HepG2 (cell line): ENCODE measurements at regions not wholly inside any gene's neighbourhood (a gene's known extent, or its start where the extent isn't known, plus 50 kb on each side); places are given as distances from the start of the nearest gene placed in this dataset.

Source experiments
- ATAC-seq: fragments of 200-7000 bp; cut with Tn5 transposase; 3 replicates; pipeline ENCODE4 v1.9.1; 2020; ENCODE audit warnings: mild to moderate bottlenecking, moderate library complexity
- BruUV-seq: library from RNA; stranded (reverse); fragments of 400-500 nt; replicated peaks from 2 replicates; lab custom pipeline; 2021; lab: Mats Ljungman, UMichigan
- CTCF ChIA-PET: fragments of 300-600 bp; formaldehyde crosslinking; extraction: SDS; loops from one replicate; lab custom pipeline; 2021; ENCODE audit warnings: low total read pairs, inconsistent platforms, low intra/inter-chr PET ratio; lab: Yijun Ruan, JAX
- POLR2A ChIA-PET: fragments of 350-600 bp; sonication (Branson Sonifier 250); formaldehyde crosslinking; loops from one replicate; lab custom pipeline; 2020; ENCODE audit warnings: antibody characterized with exemption, inconsistent platforms; lab: Yijun Ruan, JAX
- DNase-seq: peaks from one replicate; pipeline ENCODE4 v3.0.0-alpha.2; 2015; ENCODE audit warnings: low spot score
- FAIRE-seq: peaks from 3 replicates; lab custom pipeline; 2011; peaks lifted over from hg19 to GRCh38; lab: Jason Lieb, UNC
- H2AFZ ChIP-seq: one replicate; pipeline ENCODE4 v1.6.1; 2011; ENCODE audit warnings: low read length, inconsistent platforms
- H3K27ac ChIP-seq: fragments of 300-600 bp; 3 replicates; pipeline ENCODE4 v1.8.0; 2011; ENCODE audit warnings: mixed run types, mild to moderate bottlenecking, mixed read lengths, low read length, inconsistent platforms; ENCODE audit not compliant: insufficient read depth; ENCODE audit errors: extremely low read length
- H3K27me3 ChIP-seq, 2 experiments: fragments of 200-600 bp in 1 of 2; 2 replicates in 1 of 2; 3 replicates in 1 of 2; pipeline versions ENCODE4 v1.6.0 to v1.8.0; 2011; ENCODE audit warnings: low read length in 2 of 2, mild to moderate bottlenecking in 2 of 2, moderate library complexity in 2 of 2, inconsistent platforms in 1 of 2; ENCODE audit not compliant: insufficient read depth in 2 of 2, control insufficient read depth in 1 of 2
- H3K36me3 ChIP-seq, 2 experiments: fragments of 200-600 bp in 1 of 2; replicated peaks in 1 of 2; 2 replicates in 1 of 2; 3 replicates in 1 of 2; pipeline versions ENCODE4 v1.5.1 to v1.8.0; 2011; ENCODE audit warnings: low read length in 2 of 2, inconsistent platforms in 1 of 2; ENCODE audit not compliant: insufficient read depth in 2 of 2, control insufficient read depth in 1 of 2
- H3K4me1 ChIP-seq: 2 replicates; pipeline ENCODE4 v1.5.1; 2012; ENCODE audit warnings: low read length, inconsistent platforms; ENCODE audit not compliant: insufficient read depth
- H3K4me2 ChIP-seq: 2 replicates; pipeline ENCODE4 v1.6.0; 2011; ENCODE audit warnings: low read depth, low read length, inconsistent platforms
- H3K4me3 ChIP-seq, 3 experiments: fragments of 200-600 bp in 1 of 3; sonication (generic), shearing (Covaris generic) in 1 of 3; replicated peaks in 1 of 3; 2 replicates each; pipeline ENCODE4 v1.5.1; 2011 to 2016; ENCODE audit warnings: low read length in 3 of 3, inconsistent platforms in 2 of 3, low read depth in 2 of 3, mild to moderate bottlenecking in 2 of 3, control low read depth in 1 of 3, mixed read lengths in 1 of 3; ENCODE audit not compliant: insufficient read depth in 1 of 3
- H3K79me2 ChIP-seq: one replicate; pipeline ENCODE4 v1.6.1; 2011; ENCODE audit warnings: low read length, inconsistent platforms; ENCODE audit not compliant: insufficient read depth
- H3K9ac ChIP-seq: 2 replicates; pipeline ENCODE4 v1.6.0; 2011; ENCODE audit warnings: mild to moderate bottlenecking, low read depth, low read length, inconsistent platforms; ENCODE audit not compliant: insufficient read depth
- H3K9me3 ChIP-seq: 2 replicates; pipeline ENCODE4 v1.5.1; 2012; ENCODE audit warnings: mild to moderate bottlenecking, low read length
- H4K20me1 ChIP-seq: 2 replicates; pipeline ENCODE4 v1.6.0; 2011; ENCODE audit warnings: inconsistent platforms, mild to moderate bottlenecking, low read length, moderate library complexity; ENCODE audit not compliant: insufficient read depth
- FOXA1 ChIP-seq, 2 experiments: fragments of 450-650 bp in 1 of 2; sonication (generic) in 1 of 2; formaldehyde crosslinking in 1 of 2; IDR thresholded peaks; 2 replicates each; pipeline versions ENCODE4 v1.4.0 to v1.6.1; 2016 to 2020; ENCODE audit warnings: missing genetic modification reagents in 1 of 2
- FOXK1 ChIP-seq: sonication (generic); formaldehyde crosslinking; IDR thresholded peaks from 2 replicates; pipeline ENCODE4 v1.4.0; 2020; ENCODE audit warnings: low read depth, missing genetic modification reagents, borderline replicate concordance
- LCORL ChIP-seq, 2 experiments: fragments of 450-650 bp in 1 of 2; sonication (generic) in 1 of 2; formaldehyde crosslinking in 1 of 2; IDR thresholded peaks; 2 replicates each; pipeline versions ENCODE4 v1.5.0 to v1.6.1; 2017 to 2020; ENCODE audit warnings: antibody characterized with exemption in 1 of 2, missing genetic modification reagents in 1 of 2
- MATR3 ChIP-seq: sonication (generic); formaldehyde crosslinking; IDR thresholded peaks from 2 replicates; pipeline ENCODE4 v1.4.0; 2020; ENCODE audit warnings: missing genetic modification reagents
- ZNF383 ChIP-seq: sonication (generic); formaldehyde crosslinking; IDR thresholded peaks from 2 replicates; pipeline ENCODE4 v1.4.0; 2020; ENCODE audit warnings: missing genetic modification reagents, mild to moderate bottlenecking, borderline replicate concordance
- ZNF761 ChIP-seq: sonication (generic); formaldehyde crosslinking; conservative IDR thresholded peaks from 2 replicates; pipeline ENCODE4 v1.4.0; 2020; ENCODE audit warnings: mild to moderate bottlenecking, missing genetic modification reagents
- WGBS: methylation state at CpG from one replicate; pipeline ENCODE4 v1.1.6; 2017; ENCODE audit warnings: low lambda C conversion rate; 5-methylcytosine and 5-hydroxymethylcytosine counted together
- in situ Hi-C: cut with HindIII; loops from 2 replicates; pipeline ENCODE4 v1.10.0; 2017; ENCODE audit warnings: low pct_unique_long_range_greater_than_20kb; ENCODE audit not compliant: extremely low pct_ligation_motif_present
- intact Hi-C: fragments of 100-400 bp; cut with micrococcal nuclease; formaldehyde crosslinking; loops from one replicate; pipeline ENCODE4 v1.10.0; 2022; ENCODE audit not compliant: unreplicated experiment
- TF ChIP-seq, protein P1 (sequence below): sonication (generic); formaldehyde crosslinking; IDR thresholded peaks from 2 replicates; pipeline ENCODE4 v1.8.0; 2022; ENCODE audit warnings: missing genetic modification reagents, mild to moderate bottlenecking, borderline replicate concordance

GRCh38 chr3:170700054-170700404 is 114.2 kb upstream of the SLC7A14 start:
- no peak overlapping the region for H3K9ac ChIP-seq
- in situ Hi-C loops = no loop called here
- H3K27me3 ChIP-seq = no peaks in the 10 kb centered on the region; a peak in 1 of 5 replicates
- ATAC-seq = no peak
- no peaks in the 10 kb centered on the region for H3K79me2 ChIP-seq
- no peak overlapping the region for H3K4me3 ChIP-seq
- no TSS peak for BruUV-seq
- FAIRE-seq = no peak
- POLR2A ChIA-PET = no interaction called here
- TF ChIP-seq FOXA1 (IDR thresholded peaks at IDR 0.05) (no peak), FOXA1 (CRISPR knock-in tag; IDR thresholded peaks at IDR 0.05) (no peak), LCORL (IDR thresholded peaks at IDR 0.05) (no peak), LCORL (CRISPR knock-in tag; IDR thresholded peaks at IDR 0.05) (no peak), ZNF761 (no peak), FOXK1 (CRISPR knock-in tag) (no peak), MATR3 (CRISPR knock-in tag) (no peak), ZNF383 (CRISPR knock-in tag) (no peak)
- TF ChIP-seq, protein P1, sequence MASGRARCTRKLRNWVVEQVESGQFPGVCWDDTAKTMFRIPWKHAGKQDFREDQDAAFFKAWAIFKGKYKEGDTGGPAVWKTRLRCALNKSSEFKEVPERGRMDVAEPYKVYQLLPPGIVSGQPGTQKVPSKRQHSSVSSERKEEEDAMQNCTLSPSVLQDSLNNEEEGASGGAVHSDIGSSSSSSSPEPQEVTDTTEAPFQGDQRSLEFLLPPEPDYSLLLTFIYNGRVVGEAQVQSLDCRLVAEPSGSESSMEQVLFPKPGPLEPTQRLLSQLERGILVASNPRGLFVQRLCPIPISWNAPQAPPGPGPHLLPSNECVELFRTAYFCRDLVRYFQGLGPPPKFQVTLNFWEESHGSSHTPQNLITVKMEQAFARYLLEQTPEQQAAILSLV (CRISPR knock-in tag) = no peak
- no peaks in the 10 kb centered on the region for H3K36me3 ChIP-seq
- H3K4me1 ChIP-seq = no peaks in the 10 kb centered on the region
- no peaks in the 10 kb centered on the region for H3K9me3 ChIP-seq
- H4K20me1 ChIP-seq = no peaks in the 10 kb centered on the region
- intact Hi-C loops = no loop called here
- no peak overlapping the region for H2AFZ ChIP-seq
- no peak overlapping the region for H3K4me2 ChIP-seq
- DNase-seq = no peak
- CTCF ChIA-PET = no interaction called here
- no peak overlapping the region for H3K27ac ChIP-seq
- 57% methylated on average over 1 of the region's 1 CpG for WGBS
